PC-3 (cell line): ENCODE measurements at regions not wholly inside any gene's neighbourhood (a gene's known extent, or its start where the extent isn't known, plus 50 kb on each side); places are given as distances from the start of the nearest gene placed in this dataset.

Source experiments
- ATAC-seq: fragments of 200-7000 bp; cut with Tn5 transposase; 2 replicates; pipeline ENCODE4 v1.9.1; 2020; ENCODE audit warnings: mild to moderate bottlenecking, moderate library complexity
- BruUV-seq: library from RNA; stranded (reverse); fragments of 400-500 nt; replicated peaks from 2 replicates; lab custom pipeline; 2021; lab: Mats Ljungman, UMichigan
- CTCF ChIA-PET: fragments of 300-600 bp; sonication (Branson Sonifier 250); formaldehyde crosslinking; loops from one replicate; lab custom pipeline; 2022; ENCODE audit warnings: antibody characterized with exemption; lab: Charles Lee
- POLR2A ChIA-PET: fragments of 300-600 bp; sonication (Branson Sonifier 250); formaldehyde crosslinking; loops from one replicate; lab custom pipeline; 2022; ENCODE audit warnings: antibody characterized with exemption; ENCODE audit not compliant: unreplicated experiment; lab: Charles Lee
- DNase-seq: peaks from one replicate; pipeline ENCODE4 v3.0.0-alpha.2; 2015
- H2AFZ ChIP-seq: fragments of 300-600 bp; sonication (generic); 2 replicates; pipeline ENCODE4 v1.6.0; 2016; ENCODE audit warnings: antibody characterized with exemption, low read length
- H3F3A ChIP-seq: fragments of 300-600 bp; sonication (generic); one replicate; pipeline ENCODE4 v1.6.0; 2017; ENCODE audit warnings: antibody characterized with exemption, low read length, control low read depth, mild to moderate bottlenecking; ENCODE audit not compliant: unreplicated experiment
- H3K27ac ChIP-seq: fragments of 300-600 bp; sonication (generic); 2 replicates; pipeline ENCODE4 v1.5.1; 2016; ENCODE audit warnings: mild to moderate bottlenecking, low read length
- H3K27me3 ChIP-seq: fragments of 300-600 bp; sonication (generic); 2 replicates; pipeline ENCODE4 v1.6.1; 2016; ENCODE audit warnings: low read length, mixed read lengths
- H3K36me3 ChIP-seq: fragments of 300-600 bp; sonication (generic); 2 replicates; pipeline ENCODE4 v1.6.1; 2016; ENCODE audit warnings: low read depth, mixed run types, low read length, mixed read lengths
- H3K4me1 ChIP-seq: fragments of 300-600 bp; sonication (generic); 2 replicates; pipeline ENCODE4 v1.5.1; 2016; ENCODE audit warnings: low read length; ENCODE audit not compliant: insufficient read depth
- H3K4me2 ChIP-seq: fragments of 300-600 bp; sonication (generic); 2 replicates; pipeline ENCODE4 v1.6.0; 2016; ENCODE audit warnings: low read length
- H3K4me3 ChIP-seq: fragments of 300-600 bp; sonication (generic); 2 replicates; pipeline ENCODE4 v1.5.1; 2016; ENCODE audit warnings: mild to moderate bottlenecking, low read length, mixed read lengths
- H3K79me2 ChIP-seq: fragments of 300-600 bp; sonication (generic); 2 replicates; pipeline ENCODE4 v1.6.1; 2017; ENCODE audit warnings: low read length, mixed read lengths
- H3K9ac ChIP-seq: fragments of 300-600 bp; sonication (generic); 2 replicates; pipeline ENCODE4 v1.6.0; 2016; ENCODE audit warnings: mild to moderate bottlenecking, low read length
- H3K9me2 ChIP-seq: fragments of 300-600 bp; sonication (generic); replicated peaks from 2 replicates; pipeline ENCODE4 v1.6.1; 2016; ENCODE audit warnings: mixed run types, low read length, mixed read lengths
- H3K9me3 ChIP-seq: fragments of 300-600 bp; sonication (generic); 2 replicates; pipeline ENCODE4 v1.6.1; 2016; ENCODE audit warnings: low read length, mixed read lengths
- H4K20me1 ChIP-seq: fragments of 300-600 bp; sonication (generic); 2 replicates; pipeline ENCODE4 v1.6.1; 2016; ENCODE audit warnings: low read length, mixed read lengths
- CTCF ChIP-seq: fragments of 300-600 bp; sonication (generic); conservative IDR thresholded peaks from 2 replicates; pipeline ENCODE4 v1.5.1; 2017; ENCODE audit warnings: antibody characterized with exemption, low read depth, mild to moderate bottlenecking, low read length
- EZH2 ChIP-seq: fragments of 300-600 bp; sonication (generic); IDR thresholded peaks from one replicate; pipeline ENCODE4 v1.6.1; 2017; ENCODE audit warnings: antibody characterized with exemption, mild to moderate bottlenecking, low read length; ENCODE audit not compliant: unreplicated experiment
- EZH2phosphoT487 ChIP-seq: fragments of 300-600 bp; sonication (generic); IDR thresholded peaks from 2 replicates; pipeline ENCODE4 v1.6.1; 2018; ENCODE audit warnings: mild to moderate bottlenecking, antibody characterized with exemption, low read length, borderline replicate concordance
- intact Hi-C: fragments of 100-400 bp; cut with micrococcal nuclease; formaldehyde crosslinking; loops from 2 replicates; pipeline ENCODE4 v1.9.0; 2023

GRCh38 chr5:172541099-172541772 is 86.9 kb upstream of the SH3PXD2B start:
- no TSS peak for BruUV-seq
- Histone ChIP-seq H4K20me1 (no peaks in the 10 kb centered on the region), H3K9me2 (no peaks in the 10 kb centered on the region), H3K9ac (no peak overlapping the region), H3K4me3 (no peak overlapping the region), H3K36me3 (no peaks in the 10 kb centered on the region), H3K79me2 (no peaks in the 10 kb centered on the region), H3K4me1 (no peaks in the 10 kb centered on the region), H2AFZ (no peak overlapping the region), H3K9me3 (no peaks in the 10 kb centered on the region), H3K27ac (no peak overlapping the region), H3F3A (no peaks in the 10 kb centered on the region), H3K4me2 (no peak overlapping the region), H3K27me3 (peaks cover 36% of the 10 kb centered on the region)
- CTCF ChIA-PET = no interaction called here
- POLR2A ChIA-PET = interaction anchor here (0.6 to 0.7 kb wide), 2 partner anchors 12 to 353 kb away, joined by 3 read pairs; partner anchors contain the start of gene STK10
- no peak for ATAC-seq
- intact Hi-C loops = no loop called here
- TF ChIP-seq EZH2 (no peak), EZH2phosphoT487 (no peak), CTCF (no peak)
- no peak for DNase-seq

- Histone ChIP-seq H3K9ac (no peak overlapping the region), H3K9me3 (no peaks in the 10 kb centered on the region), H3K27me3 (peaks cover 30% of the 10 kb centered on the region), H3K4me2 (no peak overlapping the region), H4K20me1 (no peaks in the 10 kb centered on the region), H3K9me2 (no peaks in the 10 kb centered on the region), H3K36me3 (no peaks in the 10 kb centered on the region), H3K27ac (no peak overlapping the region), H2AFZ (no peak overlapping the region), H3K4me3 (no peak overlapping the region), H3K4me1 (no peaks in the 10 kb centered on the region), H3K79me2 (no peaks in the 10 kb centered on the region), H3F3A (no peaks in the 10 kb centered on the region)
- DNase-seq = no peak
- no peak for ATAC-seq
- TF ChIP-seq EZH2 = no peak
- TF ChIP-seq EZH2phosphoT487 = no peak
- TF ChIP-seq CTCF = no peak
- intact Hi-C loops = no loop called here
- BruUV-seq = no TSS peak
- POLR2A ChIA-PET = no interaction called here
- CTCF ChIA-PET = no interaction called here
Measured at GRCh38 chr5:172540099-172540870, 86.0 kb upstream of the SH3PXD2B start.

- H3K9ac ChIP-seq = no peak overlapping the region
- no peaks in the 10 kb centered on the region for H3K9me2 ChIP-seq
- DNase-seq (no peak), ATAC-seq (no peak)
- peaks cover 6% of the 10 kb centered on the region; the same call in 1 of the 2 replicates for H3K27me3 ChIP-seq
- H3K4me3 ChIP-seq = no peak overlapping the region
- no peaks in the 10 kb centered on the region for H4K20me1 ChIP-seq
- intact Hi-C loops = no loop called here
- ChIA-PET POLR2A (no interaction called here), CTCF (no interaction called here)
- H3K9me3 ChIP-seq = no peaks in the 10 kb centered on the region
- BruUV-seq = no TSS peak
- H3K4me2 ChIP-seq = no peak overlapping the region
- no peaks in the 10 kb centered on the region for H3K79me2 ChIP-seq
- TF ChIP-seq CTCF = no peak
- no peak for TF ChIP-seq EZH2phosphoT487
- TF ChIP-seq EZH2 = no peak
- H3F3A ChIP-seq = no peaks in the 10 kb centered on the region
- H3K27ac ChIP-seq = no peak overlapping the region
- no peaks in the 10 kb centered on the region for H3K4me1 ChIP-seq
- H2AFZ ChIP-seq = no peak overlapping the region
- no peaks in the 10 kb centered on the region for H3K36me3 ChIP-seq
Measured at GRCh38 chr5:172535108-172535445, 80.8 kb upstream of the SH3PXD2B start.
